ENCODE measurements at regions not wholly inside any gene's neighbourhood (a gene's known extent, or its start where the extent isn't known, plus 50 kb on each side); places are given as distances from the start of the nearest gene placed in this dataset.

DNA sequence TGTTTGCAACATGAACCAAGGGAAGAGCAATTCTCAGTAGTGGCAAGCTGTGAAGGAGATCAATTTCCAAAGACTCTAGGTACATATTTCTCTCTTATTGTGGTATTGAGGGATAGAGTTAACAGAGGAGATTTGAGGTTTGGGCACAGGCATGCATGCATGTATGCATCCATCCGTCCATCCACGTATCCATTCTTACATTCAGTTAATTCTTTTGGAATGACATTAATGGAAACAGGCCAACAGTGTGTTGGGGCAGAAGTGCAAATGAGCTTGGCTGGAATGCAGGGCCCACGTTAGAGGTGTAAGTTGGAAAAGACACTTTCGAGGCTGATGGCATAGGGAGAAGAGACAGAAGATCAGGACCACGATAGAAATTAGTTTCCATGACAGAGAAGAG is 216.9 kb upstream of the PELI2 start:
- WGBS, 2 donors (ENCODE audit: extremely low coverage in 2 of 2, insufficient read length in 2 of 2, insufficient replicate concordance in 1 of 2) = no CpG with 5 or more reads among the region's 5 CpGs
- no peak overlapping the region for H3K4me2 ChIP-seq (ENCODE audit: insufficient read depth, low read length, poor library complexity, severe bottlenecking)
- no peak overlapping the region for H2BK5ac ChIP-seq (ENCODE audit: low read length)
- no peaks in the 10 kb centered on the region for H3K27me3 ChIP-seq (ENCODE audit: control insufficient read depth in 3 of 3, insufficient read depth in 3 of 3, low read depth in 1 of 3, low read length in 3 of 3)
- no peak overlapping the region for H3K23ac ChIP-seq (ENCODE audit: low read depth, low read length, poor library complexity)
- H4K91ac ChIP-seq (ENCODE audit: low read depth, low read length, poor library complexity) = no peak overlapping the region
- H3K36me3 ChIP-seq (replicated peaks in 1 of 2; ENCODE audit: control insufficient read depth in 2 of 2, insufficient read depth in 2 of 2, low read length in 2 of 2) = no peaks in the 10 kb centered on the region
- H3K9me3 ChIP-seq (replicated peaks in 1 of 2; ENCODE audit: control insufficient read depth in 2 of 2, insufficient read depth in 1 of 2, low read depth in 1 of 2, low read length in 2 of 2) = no peaks in the 10 kb centered on the region
- no peak overlapping the region for H2AK5ac ChIP-seq (ENCODE audit: low read depth, low read length)
- H3K79me1 ChIP-seq (ENCODE audit: low read depth, low read length) = no peaks in the 10 kb centered on the region
- no peak overlapping the region for H2BK120ac ChIP-seq (ENCODE audit: low read depth, low read length)
- H4K8ac ChIP-seq (ENCODE audit: low read depth, low read length) = no peak overlapping the region
- H3K14ac ChIP-seq (ENCODE audit: low read length) = no peak overlapping the region
- no peak overlapping the region for H3K4ac ChIP-seq (ENCODE audit: low read length)
- DNase-seq (ENCODE audit: low spot score) = no peak
- H3K18ac ChIP-seq (ENCODE audit: low read length) = no peak overlapping the region
- no peak overlapping the region for H2AFZ ChIP-seq (ENCODE audit: low read length)
- no peak overlapping the region for H3K4me3 ChIP-seq (ENCODE audit: low read length in 2 of 2)
- H2BK15ac ChIP-seq (ENCODE audit: low read length) = no peak overlapping the region
- no peak overlapping the region for H2BK12ac ChIP-seq (ENCODE audit: low read length)
- H3K27ac ChIP-seq (replicated peaks; ENCODE audit: low read length) = no peak overlapping the region
- no peak overlapping the region for H3K9ac ChIP-seq (ENCODE audit: low read depth, low read length, poor library complexity)
- peaks cover 0 to 4% of the 10 kb centered on the region in 2 donors for H3K4me1 ChIP-seq (ENCODE audit: control insufficient read depth in 2 of 2, insufficient read depth in 1 of 2, low read depth in 1 of 2, low read length in 2 of 2)

DNA sequence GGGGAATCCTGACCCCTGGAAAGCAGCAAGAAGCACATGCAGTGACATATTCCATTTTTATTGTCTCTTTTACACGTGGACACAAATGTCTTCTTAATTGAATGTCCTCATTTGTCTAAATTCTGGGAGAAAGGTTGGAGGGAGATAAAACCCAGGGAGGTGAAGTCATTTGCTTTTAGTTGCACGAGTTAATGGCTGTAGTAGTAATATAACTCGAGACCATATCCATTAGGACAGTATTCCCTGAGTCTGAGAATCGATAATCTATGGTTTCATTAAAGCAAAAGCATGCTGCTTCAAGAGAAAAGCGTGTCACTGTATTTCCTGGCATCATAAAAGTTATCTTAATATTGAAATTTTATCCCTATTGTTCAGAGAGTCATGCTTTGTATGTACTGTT is 216.0 kb upstream of the PELI2 start:
- H2AFZ ChIP-seq (ENCODE audit: low read length) = no peak overlapping the region
- no peak overlapping the region for H2AK5ac ChIP-seq (ENCODE audit: low read depth, low read length)
- no CpG with 5 or more reads among the region's 5 CpGs for WGBS, 2 donors (ENCODE audit: extremely low coverage in 2 of 2, insufficient read length in 2 of 2, insufficient replicate concordance in 1 of 2)

GRCh38 chr14:55904086-55904485 is 214.1 kb upstream of the PELI2 start:
- H3K4ac ChIP-seq (ENCODE audit: low read length) = no peak overlapping the region
- no peak overlapping the region for H3K14ac ChIP-seq (ENCODE audit: low read length)
- no peak overlapping the region for H2BK12ac ChIP-seq (ENCODE audit: low read length)
- no peak overlapping the region for H2AFZ ChIP-seq (ENCODE audit: low read length)
- H3K36me3 ChIP-seq (replicated peaks in 1 of 2; ENCODE audit: control insufficient read depth in 2 of 2, insufficient read depth in 2 of 2, low read length in 2 of 2) = no peaks in the 10 kb centered on the region
- no peak overlapping the region for H3K18ac ChIP-seq (ENCODE audit: low read length)
- H3K9me3 ChIP-seq (replicated peaks in 1 of 2; ENCODE audit: control insufficient read depth in 2 of 2, insufficient read depth in 1 of 2, low read depth in 1 of 2, low read length in 2 of 2) = no peaks in the 10 kb centered on the region
- no peak overlapping the region for H3K4me2 ChIP-seq (ENCODE audit: insufficient read depth, low read length, poor library complexity, severe bottlenecking)
- no peak overlapping the region for H3K9ac ChIP-seq (ENCODE audit: low read depth, low read length, poor library complexity)
- H2AK5ac ChIP-seq (ENCODE audit: low read depth, low read length) = no peak overlapping the region
- no peaks in the 10 kb centered on the region for H3K79me1 ChIP-seq (ENCODE audit: low read depth, low read length)
- no peak overlapping the region for H2BK120ac ChIP-seq (ENCODE audit: low read depth, low read length)
- H3K27ac ChIP-seq (replicated peaks; ENCODE audit: low read length) = no peak overlapping the region
- H3K27me3 ChIP-seq (ENCODE audit: control insufficient read depth in 3 of 3, insufficient read depth in 3 of 3, low read depth in 1 of 3, low read length in 3 of 3) = no peaks in the 10 kb centered on the region
- WGBS, 2 donors (ENCODE audit: extremely low coverage in 2 of 2, insufficient read length in 2 of 2, insufficient replicate concordance in 1 of 2) = no CpG with 5 or more reads among the region's 5 CpGs
- no peak overlapping the region for H2BK5ac ChIP-seq (ENCODE audit: low read length)
- H3K4me3 ChIP-seq (ENCODE audit: low read length in 2 of 2) = no peak overlapping the region
- no peaks in the 10 kb centered on the region for H3K4me1 ChIP-seq (ENCODE audit: control insufficient read depth in 2 of 2, insufficient read depth in 1 of 2, low read depth in 1 of 2, low read length in 2 of 2)
- no peak overlapping the region for H4K8ac ChIP-seq (ENCODE audit: low read depth, low read length)
- DNase-seq (ENCODE audit: low spot score) = no peak
- H4K91ac ChIP-seq (ENCODE audit: low read depth, low read length, poor library complexity) = no peak overlapping the region
- no peak overlapping the region for H2BK15ac ChIP-seq (ENCODE audit: low read length)
- H3K23ac ChIP-seq (ENCODE audit: low read depth, low read length, poor library complexity) = no peak overlapping the region

More for the DNA sequence above, 216.0 kb upstream of the PELI2 start:
- no peak for DNase-seq (ENCODE audit: low spot score)
- no peak overlapping the region for H3K23ac ChIP-seq (ENCODE audit: low read depth, low read length, poor library complexity)
- no peak overlapping the region for H3K4me3 ChIP-seq (ENCODE audit: low read length in 2 of 2)
- no peaks in the 10 kb centered on the region for H3K4me1 ChIP-seq (ENCODE audit: control insufficient read depth in 2 of 2, insufficient read depth in 1 of 2, low read depth in 1 of 2, low read length in 2 of 2)
- no peaks in the 10 kb centered on the region for H3K36me3 ChIP-seq (replicated peaks in 1 of 2; ENCODE audit: control insufficient read depth in 2 of 2, insufficient read depth in 2 of 2, low read length in 2 of 2)
- no peak overlapping the region for H2BK12ac ChIP-seq (ENCODE audit: low read length)
- no peak overlapping the region for H3K4me2 ChIP-seq (ENCODE audit: insufficient read depth, low read length, poor library complexity, severe bottlenecking)
- no peak overlapping the region for H2BK15ac ChIP-seq (ENCODE audit: low read length)
- no peaks in the 10 kb centered on the region for H3K9me3 ChIP-seq (replicated peaks in 1 of 2; ENCODE audit: control insufficient read depth in 2 of 2, insufficient read depth in 1 of 2, low read depth in 1 of 2, low read length in 2 of 2)
- no peak overlapping the region for H3K14ac ChIP-seq (ENCODE audit: low read length)
- no peak overlapping the region for H2BK5ac ChIP-seq (ENCODE audit: low read length)
- no peak overlapping the region for H2BK120ac ChIP-seq (ENCODE audit: low read depth, low read length)
- no peaks in the 10 kb centered on the region for H3K27me3 ChIP-seq (ENCODE audit: control insufficient read depth in 3 of 3, insufficient read depth in 3 of 3, low read depth in 1 of 3, low read length in 3 of 3)
- H3K79me1 ChIP-seq (ENCODE audit: low read depth, low read length) = no peaks in the 10 kb centered on the region
- H4K8ac ChIP-seq (ENCODE audit: low read depth, low read length) = no peak overlapping the region
- no peak overlapping the region for H3K4ac ChIP-seq (ENCODE audit: low read length)
- H3K9ac ChIP-seq (ENCODE audit: low read depth, low read length, poor library complexity) = no peak overlapping the region
- H3K27ac ChIP-seq (replicated peaks; ENCODE audit: low read length) = no peak overlapping the region
- H3K18ac ChIP-seq (ENCODE audit: low read length) = no peak overlapping the region
- no peak overlapping the region for H4K91ac ChIP-seq (ENCODE audit: low read depth, low read length, poor library complexity)

GRCh38 chr14:55908106-55908505 is 210.1 kb upstream of the PELI2 start:
- Histone ChIP-seq H4K8ac (ENCODE audit: low read depth, low read length) (no peak overlapping the region), H2BK12ac (ENCODE audit: low read length) (no peak overlapping the region), H3K4me1 (ENCODE audit: control insufficient read depth in 2 of 2, insufficient read depth in 1 of 2, low read depth in 1 of 2, low read length in 2 of 2) (peaks cover 11 to 15% of the 10 kb centered on the region in 2 donors), H3K4me2 (ENCODE audit: insufficient read depth, low read length, poor library complexity, severe bottlenecking) (no peak overlapping the region), H3K79me1 (ENCODE audit: low read depth, low read length) (no peaks in the 10 kb centered on the region), H3K4ac (ENCODE audit: low read length) (no peak overlapping the region), H2BK15ac (ENCODE audit: low read length) (no peak overlapping the region), H3K9me3 (replicated peaks in 1 of 2; ENCODE audit: control insufficient read depth in 2 of 2, insufficient read depth in 1 of 2, low read depth in 1 of 2, low read length in 2 of 2) (no peaks in the 10 kb centered on the region), H4K91ac (ENCODE audit: low read depth, low read length, poor library complexity) (no peak overlapping the region), H3K18ac (ENCODE audit: low read length) (no peak overlapping the region), H3K27ac (replicated peaks; ENCODE audit: low read length) (no peak overlapping the region), H2BK120ac (ENCODE audit: low read depth, low read length) (no peak overlapping the region), H2BK5ac (ENCODE audit: low read length) (no peak overlapping the region), H2AK5ac (ENCODE audit: low read depth, low read length) (no peak overlapping the region), H3K23ac (ENCODE audit: low read depth, low read length, poor library complexity) (no peak overlapping the region), H3K9ac (ENCODE audit: low read depth, low read length, poor library complexity) (no peak overlapping the region), H3K4me3 (ENCODE audit: low read length in 2 of 2) (no peak overlapping the region), H2AFZ (ENCODE audit: low read length) (no peak overlapping the region), H3K14ac (ENCODE audit: low read length) (no peak overlapping the region), H3K27me3 (ENCODE audit: control insufficient read depth in 3 of 3, insufficient read depth in 3 of 3, low read depth in 1 of 3, low read length in 3 of 3) (no peaks in the 10 kb centered on the region), H3K36me3 (replicated peaks in 1 of 2; ENCODE audit: control insufficient read depth in 2 of 2, insufficient read depth in 2 of 2, low read length in 2 of 2) (no peaks in the 10 kb centered on the region)
- DNase-seq (ENCODE audit: low spot score) = no peak
- WGBS, 2 donors (ENCODE audit: extremely low coverage in 2 of 2, insufficient read length in 2 of 2, insufficient replicate concordance in 1 of 2) = no CpG with 5 or more reads among the region's 1 CpG
